Myocyte (in vitro differentiated cells): ENCODE measurements at regions not wholly inside any gene's neighbourhood (a gene's known extent, or its start where the extent isn't known, plus 50 kb on each side); places are given as distances from the start of the nearest gene placed in this dataset.
"Not testable (repeated sequence)": the region's sequence is repeated elsewhere in the genome, so short reads cannot be mapped to it uniquely, and the experiment has no call there.

ENCODE experiments used
- DNase-seq: peaks from one replicate; pipeline ENCODE4 v3.0.0-alpha.2; 2012; ENCODE audit warnings: low read depth

- no peak for DNase-seq
Observed at GRCh38 chr5:162209005-162209605, 141.5 kb downstream of the GABRG2 start.

- DNase-seq: no peak
Observed at GRCh38 chr5:162214551-162214950, 147.0 kb downstream of the GABRG2 start.

- no peak for DNase-seq
Observed at GRCh38 chr5:162217037-162217436, 149.5 kb downstream of the GABRG2 start.

- DNase-seq: no peak
Observed at GRCh38 chr5:162221910-162222309, 154.3 kb downstream of the GABRG2 start.

- no peak for DNase-seq
Observed at GRCh38 chr5:162227075-162227474, 159.5 kb downstream of the GABRG2 start.

GRCh38 chr5:162230348-162230747 is 162.8 kb downstream of the GABRG2 start:
- no peak for DNase-seq

- no peak for DNase-seq
Observed at GRCh38 chr5:162231522-162231921, 163.9 kb downstream of the GABRG2 start.

- DNase-seq: no peak
Observed at GRCh38 chr5:162240734-162241133, 173.2 kb downstream of the GABRG2 start.

- no peak for DNase-seq
Observed at GRCh38 chr5:162242416-162242815, 174.8 kb downstream of the GABRG2 start.

- no peak for DNase-seq
Observed at GRCh38 chr5:162243651-162244050, 176.1 kb downstream of the GABRG2 start.

- DNase-seq: no peak
Observed at GRCh38 chr5:162248107-162248713, 180.6 kb downstream of the GABRG2 start.

- no peak for DNase-seq
Observed at GRCh38 chr5:162256711-162257110, 189.1 kb downstream of the GABRG2 start.

- no peak for DNase-seq
Observed at GRCh38 chr5:162268694-162269481, 201.3 kb downstream of the GABRG2 start.

GRCh38 chr5:162272417-162272816 is 204.8 kb downstream of the GABRG2 start:
- no peak for DNase-seq

GRCh38 chr5:162274679-162275078 is 207.1 kb downstream of the GABRG2 start:
- no peak for DNase-seq

GRCh38 chr5:162275387-162275786 is 207.8 kb downstream of the GABRG2 start:
- DNase-seq: not testable (repeated sequence)

- DNase-seq: no peak
Observed at GRCh38 chr5:162282191-162282590, 214.6 kb downstream of the GABRG2 start.

GRCh38 chr5:162283609-162284008 is 216.0 kb downstream of the GABRG2 start:
- DNase-seq: no peak

GRCh38 chr5:162288647-162289296 is 221.2 kb downstream of the GABRG2 start:
- DNase-seq: no peak

GRCh38 chr5:162289489-162289888 is 221.9 kb downstream of the GABRG2 start:
- DNase-seq: no peak

GRCh38 chr5:162299793-162300192 is 232.2 kb downstream of the GABRG2 start:
- no peak for DNase-seq

- no peak for DNase-seq
Observed at GRCh38 chr5:162301356-162301755, 233.8 kb downstream of the GABRG2 start.
